ENCODE measurements at regions not wholly inside any gene's neighbourhood (a gene's known extent, or its start where the extent isn't known, plus 50 kb on each side); places are given as distances from the start of the nearest gene placed in this dataset.

GRCh38 chr3:18489939-18490338, 64.8 kb upstream of the SATB1 start:
- TF ChIP-seq CTCF (IDR thresholded peaks at IDR 0.05) (no peak), ZFX (IDR thresholded peaks at IDR 0.05; ENCODE audit: borderline replicate concordance) (no peak)
